HG02840 (cell line): ENCODE measurements at regions not wholly inside any gene's neighbourhood (a gene's known extent, or its start where the extent isn't known, plus 50 kb on each side); places are given as distances from the start of the nearest gene placed in this dataset.
A peak's percentile ranks its signal among the peaks of the same experiment; 100 is the strongest.
"Not testable (repeated sequence)": the region's sequence is repeated elsewhere in the genome, so short reads cannot be mapped to it uniquely, and the experiment has no call there.

ENCODE experiments used
- ATAC-seq: cut with Tn5 transposase; IDR thresholded peaks from one replicate; pipeline ENCODE4 v1.9.1; 2021; ENCODE audit warnings: mild to moderate bottlenecking, moderate library complexity, moderate number of reproducible peaks; ENCODE audit not compliant: unreplicated experiment, low FRiP score

- ATAC-seq = no peak
Observed at GRCh38 chr3:88000853-88001252, 58.0 kb downstream of the CGGBP1 start.

- ATAC-seq = no peak
Observed at GRCh38 chr3:87997966-87998365, 60.8 kb downstream of the CGGBP1 start.

- ATAC-seq = peak; percentile 87
Observed at GRCh38 chr3:87997298-87997697, 61.5 kb downstream of the CGGBP1 start.

- ATAC-seq = peak; percentile 18
Observed at GRCh38 chr3:87996882-87997281, 61.9 kb downstream of the CGGBP1 start.

- no peak for ATAC-seq
Observed at GRCh38 chr3:87993566-87993965, 65.2 kb downstream of the CGGBP1 start.

GRCh38 chr3:87987952-87988351 is 70.9 kb downstream of the CGGBP1 start:
- no peak for ATAC-seq

GRCh38 chr3:87982421-87982820 is 76.4 kb downstream of the CGGBP1 start:
- no peak for ATAC-seq

GRCh38 chr3:87979527-87979926 is 79.3 kb downstream of the CGGBP1 start:
- ATAC-seq = no peak

- no peak for ATAC-seq
Observed at GRCh38 chr3:87977765-87978164, 81.0 kb downstream of the CGGBP1 start.

GRCh38 chr3:87975716-87976115 is 83.1 kb downstream of the CGGBP1 start:
- ATAC-seq = no peak

- no peak for ATAC-seq
Observed at GRCh38 chr3:87973906-87974305, 84.9 kb downstream of the CGGBP1 start.

- ATAC-seq = no peak
Observed at GRCh38 chr3:87969620-87970019, 89.2 kb downstream of the CGGBP1 start.

- ATAC-seq = no peak
Observed at GRCh38 chr3:87968668-87969067, 90.1 kb downstream of the CGGBP1 start.

GRCh38 chr3:87958289-87958688 is 100.5 kb downstream of the CGGBP1 start:
- no peak for ATAC-seq

GRCh38 chr3:87957575-87957974 is 101.2 kb downstream of the CGGBP1 start:
- ATAC-seq = no peak

GRCh38 chr3:87949879-87950208 is 109.0 kb downstream of the CGGBP1 start:
- no peak for ATAC-seq

- ATAC-seq = peak; percentile 95
Observed at GRCh38 chr3:87949189-87949878, 109.5 kb downstream of the CGGBP1 start.

GRCh38 chr3:87946007-87946406 is 112.8 kb downstream of the CGGBP1 start:
- not testable (repeated sequence) for ATAC-seq

- not testable (repeated sequence) for ATAC-seq
Observed at GRCh38 chr3:87942256-87942655, 116.5 kb downstream of the CGGBP1 start.

GRCh38 chr3:87924485-87924884 is 134.3 kb downstream of the CGGBP1 start:
- no peak for ATAC-seq

- no peak for ATAC-seq
Observed at GRCh38 chr3:87920549-87920948, 138.3 kb downstream of the CGGBP1 start.

- no peak for ATAC-seq
Observed at GRCh38 chr3:87901141-87901540, 157.7 kb downstream of the CGGBP1 start.

GRCh38 chr3:87900061-87900460 is 158.7 kb downstream of the CGGBP1 start:
- no peak for ATAC-seq
